B cell (primary cell): ENCODE measurements at regions not wholly inside any gene's neighbourhood (a gene's known extent, or its start where the extent isn't known, plus 50 kb on each side); places are given as distances from the start of the nearest gene placed in this dataset.

Source experiments
- ATAC-seq: fragments of 200-7000 bp; cut with Tn5 transposase; one replicate; pipeline ENCODE4 v1.10.0; 2021; ENCODE audit warnings: low read depth, mild to moderate bottlenecking, moderate number of reproducible peaks, moderate library complexity
- CTCF ChIA-PET: fragments of 350-600 bp; sonication (Branson Sonifier 250); formaldehyde crosslinking; loops from one replicate; lab custom pipeline; 2021; ENCODE audit warnings: antibody characterized with exemption, inconsistent platforms; lab: Charles Lee
- POLR2A ChIA-PET: fragments of 350-600 bp; sonication (Branson Sonifier 250); formaldehyde crosslinking; loops from one replicate; lab custom pipeline; 2021; ENCODE audit warnings: antibody characterized with exemption; lab: Charles Lee
- DNase-seq: peaks from one replicate; pipeline ENCODE4 v3.0.0; 2013
- H2AFZ ChIP-seq: 2 replicates; pipeline ENCODE4 v1.6.1; 2012; ENCODE audit warnings: mild to moderate bottlenecking, low read depth, low read length; ENCODE audit not compliant: insufficient read depth, poor library complexity, severe bottlenecking
- H3K27ac ChIP-seq, 2 donors: 1 replicate in 1 of 2; 2 replicates in 1 of 2; pipeline ENCODE4 v1.5.1; 2012 to 2013; ENCODE audit warnings: low read length in 2 of 2, mild to moderate bottlenecking in 2 of 2, moderate library complexity in 1 of 2
- H3K27me3 ChIP-seq, 4 experiments: fragments of 200-600 bp in 1 of 4; sonication (generic) in 1 of 4; replicated peaks in 1 of 4; 1 replicate in 2 of 4; 2 replicates in 2 of 4; pipeline versions ENCODE4 v1.6.1 to v1.7.0; 2013 to 2016; ENCODE audit warnings: low read length in 3 of 4, mild to moderate bottlenecking in 2 of 4, mixed read lengths in 1 of 4, moderate library complexity in 1 of 4; ENCODE audit not compliant: insufficient read depth in 4 of 4, control insufficient read depth in 3 of 4; ENCODE audit errors: control extremely low read depth in 1 of 4
- H3K36me3 ChIP-seq, 2 experiments: replicated peaks in 1 of 2; 1 replicate in 1 of 2; 2 replicates in 1 of 2; pipeline versions ENCODE4 v1.6.1 to v1.7.1; 2013; ENCODE audit warnings: low read length in 1 of 2; ENCODE audit not compliant: insufficient read depth in 2 of 2, control insufficient read depth in 1 of 2; ENCODE audit errors: control extremely low read depth in 1 of 2, extremely low read depth in 1 of 2
- H3K4me1 ChIP-seq, 2 donors: fragments of 200-600 bp in 1 of 2; sonication (generic) in 1 of 2; 1 replicate in 1 of 2; 2 replicates in 1 of 2; pipeline versions ENCODE4 v1.5.1 to v1.6.1; 2013 to 2017; ENCODE audit warnings: low read length in 2 of 2; ENCODE audit not compliant: control insufficient read depth in 2 of 2, insufficient read depth in 2 of 2
- H3K4me2 ChIP-seq: replicated peaks from 2 replicates; pipeline ENCODE3; 2012; ENCODE audit warnings: mild to moderate bottlenecking, low read depth, low read length; ENCODE audit not compliant: poor library complexity, severe bottlenecking
- H3K4me3 ChIP-seq, 5 experiments: fragments of 200-600 bp in 1 of 5; sonication (generic) in 1 of 5; 1 replicate in 3 of 5; 2 replicates in 2 of 5; pipeline versions ENCODE4 v1.5.1 to v1.7.0; 2011 to 2016; ENCODE audit warnings: low read length in 4 of 5, mild to moderate bottlenecking in 4 of 5, low read depth in 2 of 5, control low read depth in 1 of 5, moderate library complexity in 1 of 5; ENCODE audit not compliant: insufficient read depth in 1 of 5; ENCODE audit errors: control extremely low read depth in 1 of 5, extremely low read depth in 1 of 5
- H3K79me2 ChIP-seq: fragments of 200-600 bp; sonication (generic); one replicate; pipeline ENCODE4 v1.6.0; 2016; ENCODE audit warnings: low read length; ENCODE audit not compliant: control insufficient read depth, insufficient read depth
- H3K9ac ChIP-seq: fragments of 200-600 bp; sonication (generic); 2 replicates; pipeline ENCODE4 v1.6.1; 2017; ENCODE audit warnings: mild to moderate bottlenecking, low read length, moderate library complexity
- H3K9me3 ChIP-seq, 3 donors: one replicate each; pipeline versions ENCODE4 v1.6.1 to v1.7.1; 2013; ENCODE audit warnings: low read length in 2 of 3; ENCODE audit not compliant: control insufficient read depth in 2 of 3, insufficient read depth in 1 of 3; ENCODE audit errors: control extremely low read depth in 1 of 3
- H4K20me1 ChIP-seq: 2 replicates; pipeline ENCODE4 v1.6.0; 2012; ENCODE audit warnings: mild to moderate bottlenecking, low read length; ENCODE audit not compliant: insufficient read depth, control insufficient read depth, poor library complexity, severe bottlenecking
- H3K27ac Mint-ChIP-seq: one replicate; pipeline ENCODE4 v1.8.0; 2021; ENCODE audit warnings: mixed read lengths
- H3K27me3 Mint-ChIP-seq: one replicate; pipeline ENCODE4 v1.8.0; 2021; ENCODE audit warnings: mixed read lengths
- H3K4me1 Mint-ChIP-seq: one replicate; pipeline ENCODE4 v1.8.0; 2021; ENCODE audit warnings: mixed read lengths
- H3K4me3 Mint-ChIP-seq: one replicate; pipeline ENCODE4 v1.8.0; 2021; ENCODE audit warnings: mixed read lengths
- H3K9me3 Mint-ChIP-seq: one replicate; pipeline ENCODE4 v1.8.0; 2022; ENCODE audit warnings: mixed read lengths; ENCODE audit not compliant: insufficient read depth
- CTCF ChIP-seq: fragments of 200-600 bp; IDR thresholded peaks from one replicate; pipeline ENCODE4 v1.8.0; 2022; ENCODE audit warnings: antibody characterized with exemption, mild to moderate bottlenecking
- EZH2 ChIP-seq: IDR thresholded peaks from 2 replicates; pipeline ENCODE4 v1.6.1; 2012; ENCODE audit warnings: borderline replicate concordance, low read depth, mild to moderate bottlenecking, moderate library complexity, low read length; ENCODE audit not compliant: insufficient read depth, poor library complexity, severe bottlenecking
- WGBS: methylation state at CpG from one replicate; pipeline ENCODE4 v1.1.5; 2013; ENCODE audit warnings: missing lambda C conversion rate; ENCODE audit not compliant: insufficient coverage; 5-methylcytosine and 5-hydroxymethylcytosine counted together
- intact Hi-C: fragments of 100-400 bp; cut with micrococcal nuclease; formaldehyde crosslinking; loops from one replicate; pipeline ENCODE4 v1.10.0; 2022

- POLR2A ChIA-PET, result no interaction called here
- intact Hi-C loops, result no loop called here
- H3K27ac Mint-ChIP-seq, result no peak overlapping the region
Observed at GRCh38 chr3:189563853-189564563, 67.2 kb upstream of the TP63 start.

More at GRCh38 chr3:189563853-189564563, 67.2 kb upstream of the TP63 start:
- peaks cover 36% of the 10 kb centered on the region for H3K4me1 Mint-ChIP-seq
- CTCF ChIA-PET, result no interaction called here
- no peak for DNase-seq
- H3K27ac ChIP-seq, result no peak overlapping the region
- no peak overlapping the region for H3K4me3 Mint-ChIP-seq
- H3K4me1 ChIP-seq, result peaks cover 0 to 13% of the 10 kb centered on the region in 2 donors
- no peak overlapping the region for H3K4me2 ChIP-seq
- H3K27me3 ChIP-seq, result no peaks in the 10 kb centered on the region
- no peaks in the 10 kb centered on the region for H3K79me2 ChIP-seq
- no peaks in the 10 kb centered on the region for H3K9me3 ChIP-seq
- H3K4me3 ChIP-seq, result no peak overlapping the region
- 92% methylated on average over 1 of the region's 6 CpGs for WGBS
- H2AFZ ChIP-seq, result peak overlapping the region; percentile 28
- TF ChIP-seq CTCF, result no peak
- TF ChIP-seq EZH2, result no peak
- no peaks in the 10 kb centered on the region for H3K27me3 Mint-ChIP-seq
- no peaks in the 10 kb centered on the region for H3K9me3 Mint-ChIP-seq
- H4K20me1 ChIP-seq, result no peaks in the 10 kb centered on the region
- H3K9ac ChIP-seq, result no peak overlapping the region
- no peaks in the 10 kb centered on the region for H3K36me3 ChIP-seq
- no peak for ATAC-seq
